GM12874 (cell line): ENCODE measurements at regions not wholly inside any gene's neighbourhood (a gene's known extent, or its start where the extent isn't known, plus 50 kb on each side); places are given as distances from the start of the nearest gene placed in this dataset.

Source experiments
- TF ChIP-seq, protein P1 (sequence below): IDR thresholded peaks from 2 replicates; pipeline ENCODE4 v1.5.1; 2011; ENCODE audit warnings: low read depth, mild to moderate bottlenecking, control low read depth, low read length, moderate library complexity; ENCODE audit not compliant: insufficient read depth

DNA sequence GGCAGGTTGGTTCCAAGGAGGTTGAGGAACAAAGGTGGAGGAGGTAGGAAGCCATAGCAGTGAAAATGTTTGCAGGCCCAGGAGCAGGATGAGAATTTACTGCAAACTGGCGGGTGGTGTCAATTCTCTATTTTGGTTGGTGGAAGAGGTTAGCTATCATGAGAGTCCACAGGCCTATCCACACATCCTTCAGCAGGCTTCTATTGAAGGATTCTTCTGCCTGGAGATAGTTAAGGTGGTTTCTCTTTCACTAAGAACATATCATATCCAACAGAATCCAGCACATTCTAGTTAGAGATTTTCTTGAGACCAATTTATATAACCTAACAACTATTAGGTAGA lies 68.9 kb upstream of the DYRK2 start:
- TF ChIP-seq, protein P1, sequence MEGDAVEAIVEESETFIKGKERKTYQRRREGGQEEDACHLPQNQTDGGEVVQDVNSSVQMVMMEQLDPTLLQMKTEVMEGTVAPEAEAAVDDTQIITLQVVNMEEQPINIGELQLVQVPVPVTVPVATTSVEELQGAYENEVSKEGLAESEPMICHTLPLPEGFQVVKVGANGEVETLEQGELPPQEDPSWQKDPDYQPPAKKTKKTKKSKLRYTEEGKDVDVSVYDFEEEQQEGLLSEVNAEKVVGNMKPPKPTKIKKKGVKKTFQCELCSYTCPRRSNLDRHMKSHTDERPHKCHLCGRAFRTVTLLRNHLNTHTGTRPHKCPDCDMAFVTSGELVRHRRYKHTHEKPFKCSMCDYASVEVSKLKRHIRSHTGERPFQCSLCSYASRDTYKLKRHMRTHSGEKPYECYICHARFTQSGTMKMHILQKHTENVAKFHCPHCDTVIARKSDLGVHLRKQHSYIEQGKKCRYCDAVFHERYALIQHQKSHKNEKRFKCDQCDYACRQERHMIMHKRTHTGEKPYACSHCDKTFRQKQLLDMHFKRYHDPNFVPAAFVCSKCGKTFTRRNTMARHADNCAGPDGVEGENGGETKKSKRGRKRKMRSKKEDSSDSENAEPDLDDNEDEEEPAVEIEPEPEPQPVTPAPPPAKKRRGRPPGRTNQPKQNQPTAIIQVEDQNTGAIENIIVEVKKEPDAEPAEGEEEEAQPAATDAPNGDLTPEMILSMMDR: no peak

GRCh38 chr12:67582238-67582834 lies 66.2 kb upstream of the DYRK2 start:
- TF ChIP-seq, protein P1: no peak

DNA sequence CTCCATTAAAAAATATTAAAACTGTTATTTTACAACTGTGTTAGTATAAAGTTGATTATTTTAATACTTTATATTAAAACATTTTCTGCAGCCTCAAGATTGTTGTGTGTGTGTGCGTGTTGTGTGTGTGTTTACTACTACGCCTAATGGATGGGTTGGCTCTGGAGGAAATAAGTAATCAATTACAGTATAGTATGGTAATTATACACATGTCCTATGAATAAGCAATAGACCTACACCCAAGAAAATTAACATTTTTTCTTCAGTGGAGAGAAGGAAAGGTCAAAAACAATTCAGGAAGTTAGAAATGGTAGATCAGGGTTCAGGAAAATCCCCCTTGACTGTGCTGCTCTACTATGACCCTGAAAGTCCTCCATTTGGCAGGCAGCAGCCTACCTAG lies 65.7 kb upstream of the DYRK2 start:
- TF ChIP-seq, protein P1: no peak

GRCh38 chr12:67586951-67587350 lies 61.6 kb upstream of the DYRK2 start:
- TF ChIP-seq, protein P1: no peak

- TF ChIP-seq, protein P1: no peak
These were observed 59.5 kb upstream of the DYRK2 start for GRCh38 chr12:67589078-67589477.

DNA sequence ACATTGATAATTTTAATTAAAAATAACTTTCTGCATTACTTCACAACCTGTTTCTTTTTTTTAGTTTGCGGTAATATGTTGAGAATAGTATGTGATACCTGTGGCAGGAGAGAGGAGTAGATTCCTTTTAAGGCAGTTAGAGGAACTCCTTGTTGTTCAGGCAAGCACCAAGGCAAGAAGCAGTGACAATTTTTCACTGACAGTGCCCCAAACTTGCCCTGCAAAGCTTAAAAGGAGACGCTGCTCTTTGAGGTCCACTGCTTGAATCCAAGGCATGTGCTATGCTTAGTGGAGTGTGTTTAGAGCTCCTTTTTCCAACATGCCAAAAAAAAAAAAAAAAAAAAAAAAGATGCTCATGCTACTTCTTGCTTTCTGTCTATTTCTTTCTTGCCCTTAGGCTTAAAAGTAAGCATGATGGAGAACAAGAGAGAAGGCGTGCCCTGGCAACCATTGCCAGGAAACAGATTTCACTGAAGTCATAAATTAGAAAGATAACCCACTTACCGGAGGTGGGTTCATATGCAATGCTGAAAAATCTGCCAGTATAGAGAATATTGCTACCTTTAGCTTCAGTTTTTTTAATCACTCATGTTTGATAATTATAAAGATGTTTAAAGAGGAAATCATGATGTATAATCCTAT lies 58.3 kb upstream of the DYRK2 start:
- TF ChIP-seq, protein P1: no peak

DNA sequence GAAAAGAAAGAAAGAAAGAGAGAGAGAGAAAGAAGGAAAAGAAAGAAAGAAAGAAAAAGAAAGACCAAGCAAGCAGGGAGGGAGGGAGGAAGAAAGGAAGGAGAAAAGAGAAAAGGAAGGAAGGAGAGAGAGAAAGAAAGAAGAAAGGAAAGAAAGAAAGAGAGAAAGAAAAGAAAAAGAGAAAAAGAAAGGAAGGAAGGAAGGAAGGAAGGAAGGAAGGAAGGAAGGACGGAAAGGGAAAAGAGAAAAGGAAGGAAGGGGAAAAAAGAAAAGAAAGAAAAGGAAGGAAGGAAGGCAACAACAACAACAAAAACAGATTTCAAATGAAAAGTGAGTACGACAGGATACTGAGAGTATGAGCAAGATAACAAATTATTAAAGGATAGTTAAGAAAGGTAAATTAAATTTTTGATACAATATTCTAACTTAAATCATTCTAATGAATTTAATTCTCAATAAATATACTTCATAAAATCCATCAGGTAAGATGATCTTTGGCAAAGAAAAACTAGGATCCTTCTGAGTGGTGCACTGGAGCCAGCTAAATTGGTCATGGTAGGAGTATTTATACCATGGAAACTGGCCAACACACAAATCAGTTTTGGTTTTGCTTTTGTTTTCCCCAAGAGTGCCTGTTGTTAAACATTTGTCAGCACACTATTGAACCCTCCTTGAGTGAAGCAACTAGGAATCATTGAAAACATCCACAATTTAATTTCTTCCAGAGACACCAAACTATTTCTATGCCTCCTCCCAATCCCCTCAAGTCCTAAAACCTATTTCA lies 56.1 kb upstream of the DYRK2 start:
- TF ChIP-seq, protein P1: no peak
